Suprapubic skin (tissue), 4 donors: ENCODE measurements at regions not wholly inside any gene's neighbourhood (a gene's known extent, or its start where the extent isn't known, plus 50 kb on each side); places are given as distances from the start of the nearest gene placed in this dataset.

Source experiments
- CTCF ChIP-seq, 2 donors: fragments of 200-600 bp in 1 of 2; fragments of 450-650 bp in 1 of 2; sonication (generic) in 1 of 2; IDR thresholded peaks; one replicate each; pipeline ENCODE4 v1.5.1; 2016 to 2019; ENCODE audit warnings: antibody characterized with exemption in 2 of 2, mild to moderate bottlenecking in 1 of 2, moderate library complexity in 1 of 2
- EP300 ChIP-seq: sonication (generic); formaldehyde crosslinking; IDR thresholded peaks from one replicate; pipeline ENCODE4 v1.6.1; 2017; ENCODE audit warnings: antibody characterized with exemption
- POLR2A ChIP-seq, 2 donors: fragments of 450-650 bp; IDR thresholded peaks; one replicate each; pipeline ENCODE4 v1.6.1; 2017; ENCODE audit warnings: antibody characterized with exemption in 2 of 2, mild to moderate bottlenecking in 2 of 2, moderate library complexity in 2 of 2
- POLR2AphosphoS5 ChIP-seq, 3 donors: sonication (generic); formaldehyde crosslinking; IDR thresholded peaks; one replicate each; pipeline ENCODE4 v1.6.1; 2017; ENCODE audit warnings: antibody characterized with exemption in 3 of 3

GRCh38 chr14:35931346-35931745 lies 105.2 kb downstream of the BRMS1L start:
- TF ChIP-seq EP300: no peak
- no peak for TF ChIP-seq CTCF (IDR thresholded peaks at IDR 0.05)
- no peak for TF ChIP-seq POLR2AphosphoS5 (IDR thresholded peaks at IDR 0.05)
- no peak for TF ChIP-seq POLR2A (IDR thresholded peaks at IDR 0.05)
